Peyer's patch (tissue), 4 donors: ENCODE measurements at regions not wholly inside any gene's neighbourhood (a gene's known extent, or its start where the extent isn't known, plus 50 kb on each side); places are given as distances from the start of the nearest gene placed in this dataset.

Experiments
- POLR2A ChIP-seq, 2 donors: fragments of 450-650 bp; IDR thresholded peaks; one replicate each; pipeline ENCODE4 v1.5.1; 2017; ENCODE audit warnings: antibody characterized with exemption in 2 of 2, mild to moderate bottlenecking in 2 of 2, moderate library complexity in 2 of 2
- TF ChIP-seq, protein P1 (sequence below), 6 experiments: fragments of 450-650 bp in 4 of 6; fragments of 200-600 bp in 2 of 6; sonication (generic) in 1 of 6; IDR thresholded peaks; one replicate each; pipeline ENCODE4 v1.5.1; 2017 to 2019; ENCODE audit warnings: antibody characterized with exemption in 6 of 6, mild to moderate bottlenecking in 3 of 6, moderate library complexity in 1 of 6

DNA sequence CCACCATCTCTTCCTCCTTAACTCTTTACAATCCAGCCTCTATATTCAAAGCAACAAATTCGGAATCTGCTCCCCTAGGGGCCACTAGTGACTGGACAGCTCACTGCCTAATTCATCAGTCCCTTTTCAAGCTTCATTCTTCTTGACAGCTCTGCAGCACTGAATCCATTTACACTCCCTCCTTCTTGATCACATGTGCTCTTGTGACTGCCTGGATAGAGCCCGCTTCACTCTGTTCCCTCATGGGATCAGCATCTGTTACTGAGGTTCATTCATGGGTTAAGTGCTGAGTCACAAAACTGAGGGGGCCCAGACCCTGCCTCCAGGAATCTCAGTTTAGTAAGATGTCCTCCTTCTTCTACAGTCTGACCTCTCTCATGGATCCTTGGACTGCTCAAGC, 81.5 kb downstream of the CYRIA start:
- TF ChIP-seq, protein P1, sequence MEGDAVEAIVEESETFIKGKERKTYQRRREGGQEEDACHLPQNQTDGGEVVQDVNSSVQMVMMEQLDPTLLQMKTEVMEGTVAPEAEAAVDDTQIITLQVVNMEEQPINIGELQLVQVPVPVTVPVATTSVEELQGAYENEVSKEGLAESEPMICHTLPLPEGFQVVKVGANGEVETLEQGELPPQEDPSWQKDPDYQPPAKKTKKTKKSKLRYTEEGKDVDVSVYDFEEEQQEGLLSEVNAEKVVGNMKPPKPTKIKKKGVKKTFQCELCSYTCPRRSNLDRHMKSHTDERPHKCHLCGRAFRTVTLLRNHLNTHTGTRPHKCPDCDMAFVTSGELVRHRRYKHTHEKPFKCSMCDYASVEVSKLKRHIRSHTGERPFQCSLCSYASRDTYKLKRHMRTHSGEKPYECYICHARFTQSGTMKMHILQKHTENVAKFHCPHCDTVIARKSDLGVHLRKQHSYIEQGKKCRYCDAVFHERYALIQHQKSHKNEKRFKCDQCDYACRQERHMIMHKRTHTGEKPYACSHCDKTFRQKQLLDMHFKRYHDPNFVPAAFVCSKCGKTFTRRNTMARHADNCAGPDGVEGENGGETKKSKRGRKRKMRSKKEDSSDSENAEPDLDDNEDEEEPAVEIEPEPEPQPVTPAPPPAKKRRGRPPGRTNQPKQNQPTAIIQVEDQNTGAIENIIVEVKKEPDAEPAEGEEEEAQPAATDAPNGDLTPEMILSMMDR (IDR thresholded peaks at IDR 0.05) = no peak
- TF ChIP-seq POLR2A (IDR thresholded peaks at IDR 0.05) = no peak
